C4-2B (cell line): ENCODE measurements at regions not wholly inside any gene's neighbourhood (a gene's known extent, or its start where the extent isn't known, plus 50 kb on each side); places are given as distances from the start of the nearest gene placed in this dataset.

ENCODE experiments used
- H3K27ac ChIP-seq: fragments of 450-650 bp; 2 replicates; pipeline ENCODE4 v1.5.1; 2017
- ZFX ChIP-seq: fragments of 450-650 bp; IDR thresholded peaks from 2 replicates; pipeline ENCODE4 v1.6.1; 2017
- TF ChIP-seq, protein P1 (sequence below): fragments of 450-650 bp; conservative IDR thresholded peaks from 2 replicates; pipeline ENCODE4 v1.5.1; 2017; ENCODE audit warnings: mild to moderate bottlenecking

DNA sequence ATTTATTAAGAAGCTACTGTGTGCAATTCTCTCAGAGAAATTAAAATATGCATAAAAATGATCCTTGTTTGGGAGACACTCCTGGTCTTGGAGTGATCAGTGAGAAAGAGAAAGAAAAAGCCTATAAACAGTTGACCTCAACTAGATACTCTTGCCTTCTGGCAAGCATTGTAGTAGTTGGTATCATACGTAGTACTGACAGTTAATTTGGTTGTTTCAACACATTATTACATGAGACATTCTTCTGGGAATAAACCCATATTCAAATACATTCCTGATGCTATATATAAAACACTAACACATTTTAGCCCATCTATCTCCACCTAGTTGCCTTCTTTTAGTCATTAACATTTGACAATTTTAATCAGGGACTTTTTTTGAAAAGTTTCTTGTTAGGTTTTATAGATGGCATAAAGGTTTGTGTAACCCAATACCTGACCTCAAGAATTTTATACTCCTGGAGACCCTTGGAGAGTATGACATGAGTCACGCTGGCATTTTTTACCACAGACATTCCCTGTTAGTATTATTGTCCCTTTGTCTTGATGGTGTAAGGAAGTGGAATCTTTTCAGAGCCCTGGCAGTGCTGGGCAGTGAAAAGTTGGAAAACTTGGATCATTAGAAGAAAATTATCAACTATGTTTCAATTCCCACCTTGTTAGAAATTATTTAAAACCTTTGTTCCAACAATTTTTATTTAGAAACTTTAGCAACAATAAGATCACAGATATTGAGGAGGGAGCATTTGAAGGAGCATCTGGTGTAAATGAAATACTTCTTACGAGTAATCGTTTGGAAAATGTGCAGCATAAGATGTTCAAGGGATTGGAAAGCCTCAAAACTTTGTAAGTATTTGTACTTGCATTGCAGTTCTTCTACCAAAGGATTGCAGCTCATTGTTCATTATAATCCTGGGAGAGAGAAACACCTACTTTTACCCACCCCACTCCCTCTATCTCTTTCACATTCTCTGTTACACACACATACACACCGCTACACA lies 167.1 kb upstream of the PACRGL start:
- no peak overlapping the region for H3K27ac ChIP-seq
- TF ChIP-seq, protein P1, sequence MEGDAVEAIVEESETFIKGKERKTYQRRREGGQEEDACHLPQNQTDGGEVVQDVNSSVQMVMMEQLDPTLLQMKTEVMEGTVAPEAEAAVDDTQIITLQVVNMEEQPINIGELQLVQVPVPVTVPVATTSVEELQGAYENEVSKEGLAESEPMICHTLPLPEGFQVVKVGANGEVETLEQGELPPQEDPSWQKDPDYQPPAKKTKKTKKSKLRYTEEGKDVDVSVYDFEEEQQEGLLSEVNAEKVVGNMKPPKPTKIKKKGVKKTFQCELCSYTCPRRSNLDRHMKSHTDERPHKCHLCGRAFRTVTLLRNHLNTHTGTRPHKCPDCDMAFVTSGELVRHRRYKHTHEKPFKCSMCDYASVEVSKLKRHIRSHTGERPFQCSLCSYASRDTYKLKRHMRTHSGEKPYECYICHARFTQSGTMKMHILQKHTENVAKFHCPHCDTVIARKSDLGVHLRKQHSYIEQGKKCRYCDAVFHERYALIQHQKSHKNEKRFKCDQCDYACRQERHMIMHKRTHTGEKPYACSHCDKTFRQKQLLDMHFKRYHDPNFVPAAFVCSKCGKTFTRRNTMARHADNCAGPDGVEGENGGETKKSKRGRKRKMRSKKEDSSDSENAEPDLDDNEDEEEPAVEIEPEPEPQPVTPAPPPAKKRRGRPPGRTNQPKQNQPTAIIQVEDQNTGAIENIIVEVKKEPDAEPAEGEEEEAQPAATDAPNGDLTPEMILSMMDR, result no peak
- no peak for TF ChIP-seq ZFX

DNA sequence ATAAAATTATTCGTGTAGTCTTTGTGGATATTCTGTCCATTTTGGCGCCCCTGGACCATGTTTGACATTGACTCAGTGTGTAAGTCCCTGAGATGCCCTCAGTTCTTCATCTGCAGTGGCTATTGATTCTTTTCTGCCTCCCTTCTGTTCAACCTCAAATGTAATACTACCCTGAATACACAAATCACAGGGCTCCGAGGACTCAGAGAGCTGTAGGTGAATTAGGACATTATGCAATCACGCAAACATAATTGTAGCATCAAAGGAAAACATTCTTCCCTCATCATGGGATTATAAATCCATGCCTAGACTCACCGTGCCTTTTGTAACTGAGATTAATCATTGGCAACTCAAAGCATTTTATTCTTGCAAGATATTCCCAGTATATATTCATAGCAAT lies 161.4 kb upstream of the PACRGL start:
- TF ChIP-seq, protein P1, result no peak
- no peak for TF ChIP-seq ZFX

DNA sequence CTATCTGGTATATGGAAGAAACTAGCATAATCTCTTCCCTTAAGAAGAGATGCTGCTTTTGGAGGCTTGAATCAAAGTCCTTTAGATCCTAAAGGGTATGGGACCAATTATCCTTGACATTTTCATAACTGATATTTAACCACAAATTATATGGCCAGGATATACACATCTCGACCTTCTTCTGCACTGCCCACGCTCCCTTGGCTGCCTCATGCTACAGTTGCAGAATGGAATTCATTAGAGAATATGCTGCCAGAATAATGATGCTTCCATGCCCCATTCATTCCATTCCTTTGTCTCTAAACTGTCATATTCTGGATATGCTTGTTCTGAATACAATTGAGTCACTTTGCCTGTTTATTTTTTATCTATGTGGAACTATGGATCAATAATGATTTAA lies 157.1 kb upstream of the PACRGL start:
- no peak for TF ChIP-seq ZFX
- TF ChIP-seq, protein P1, result no peak
- no peak overlapping the region for H3K27ac ChIP-seq

More for the DNA sequence above, 161.4 kb upstream of the PACRGL start:
- H3K27ac ChIP-seq, result no peak overlapping the region

DNA sequence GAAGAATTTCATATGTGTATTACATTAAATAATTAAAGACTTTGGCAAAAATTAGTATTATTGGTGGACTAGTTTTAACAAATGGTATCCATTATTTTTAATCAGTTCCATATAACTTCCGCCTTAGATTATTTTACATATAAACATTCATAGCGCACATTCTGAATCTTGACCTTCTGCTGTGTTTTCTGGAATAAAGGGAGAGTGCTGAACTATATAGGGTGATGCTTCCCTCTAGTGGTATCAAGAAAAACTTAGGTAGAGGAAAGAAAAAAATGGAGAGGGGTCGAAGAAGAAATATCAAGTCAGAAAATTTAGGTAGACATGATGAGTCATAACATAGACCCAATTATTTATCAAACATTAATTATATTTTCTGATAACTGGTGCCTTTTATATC lies 155.6 kb upstream of the PACRGL start:
- no peak overlapping the region for H3K27ac ChIP-seq
- TF ChIP-seq, protein P1, result peak; percentile 67
- TF ChIP-seq ZFX, result no peak

DNA sequence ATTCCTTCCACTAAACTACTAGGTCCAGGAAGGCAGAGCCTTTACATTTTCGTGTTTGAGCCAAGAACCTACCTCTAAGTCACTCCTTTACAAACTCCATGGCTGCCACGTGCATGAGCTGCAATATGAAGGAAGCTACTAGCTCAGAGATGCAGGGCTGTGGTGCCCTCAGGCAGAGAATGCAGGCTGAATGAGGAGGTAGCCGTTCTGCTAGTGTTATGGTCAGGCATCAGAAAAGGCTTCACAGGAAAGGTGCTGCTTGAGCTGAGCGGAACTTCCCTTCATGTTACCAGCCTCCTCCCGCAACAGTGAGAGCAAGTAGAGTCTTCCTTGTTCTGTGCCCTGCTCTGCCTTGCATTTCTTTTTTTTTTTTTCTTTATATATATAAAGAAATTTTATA lies 148.3 kb upstream of the PACRGL start:
- TF ChIP-seq, protein P1, result no peak
- no peak for TF ChIP-seq ZFX
- no peak overlapping the region for H3K27ac ChIP-seq

DNA sequence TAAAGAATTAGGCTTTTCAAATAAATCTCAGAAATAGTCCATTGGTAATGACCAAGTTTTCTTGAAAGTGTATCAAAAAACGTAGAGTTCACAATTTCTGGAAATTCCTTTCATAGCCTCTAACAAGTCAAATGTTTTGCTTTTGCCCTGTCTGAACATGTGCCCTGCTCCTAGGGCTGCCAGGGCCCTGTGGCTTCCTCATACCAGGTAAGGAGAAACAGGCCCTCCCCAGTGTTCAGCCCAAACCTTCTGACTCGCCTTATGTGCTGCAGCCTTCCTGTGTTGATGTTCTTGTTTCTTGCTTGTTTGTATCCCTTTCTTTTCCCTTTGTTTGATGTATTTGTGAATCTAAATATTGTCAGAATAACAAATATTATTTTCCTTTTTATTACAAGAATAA lies 146.1 kb upstream of the PACRGL start:
- TF ChIP-seq, protein P1, result no peak
- TF ChIP-seq ZFX, result no peak
- no peak overlapping the region for H3K27ac ChIP-seq

DNA sequence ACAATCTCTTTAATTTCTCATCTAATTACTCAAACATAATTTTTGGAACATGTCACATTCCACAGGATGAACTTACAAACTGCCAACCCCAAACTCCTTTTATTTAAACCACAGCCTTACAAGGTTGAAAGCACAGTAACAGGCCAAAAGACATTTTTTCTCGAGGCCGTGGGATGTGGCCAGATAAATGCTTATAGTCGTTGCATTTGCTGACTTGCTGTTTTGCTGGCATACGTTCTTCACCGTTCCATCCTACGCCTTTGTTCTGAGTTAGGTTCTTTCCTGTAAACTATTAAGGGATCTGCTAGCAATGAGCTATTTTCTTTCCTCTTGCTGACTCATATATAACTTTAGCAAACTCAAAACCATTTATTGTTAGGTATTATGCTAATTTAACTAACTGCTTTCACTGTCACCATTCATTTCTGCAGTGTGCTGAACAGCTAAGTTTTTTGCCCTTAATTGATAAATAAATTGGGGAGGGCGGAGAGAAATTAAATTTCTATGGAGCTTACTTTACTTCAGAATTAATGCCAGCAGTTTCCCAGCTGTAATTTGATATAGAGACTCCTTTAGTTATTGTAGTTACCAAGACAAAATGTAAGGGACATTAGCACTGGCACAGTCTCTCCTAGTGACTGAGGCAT lies 135.1 kb upstream of the PACRGL start:
- TF ChIP-seq, protein P1, result no peak
- no peak for TF ChIP-seq ZFX
- H3K27ac ChIP-seq, result no peak overlapping the region
